Fibroblast of lung (primary cell): ENCODE measurements at regions not wholly inside any gene's neighbourhood (a gene's known extent, or its start where the extent isn't known, plus 50 kb on each side); places are given as distances from the start of the nearest gene placed in this dataset.

Source experiments
- DNase-seq, 2 donors: peaks; one replicate each; pipeline versions ENCODE4 v3.0.0 to v3.0.0-alpha.2; 2010; ENCODE audit warnings: low read depth in 2 of 2
- H2AFZ ChIP-seq: 2 replicates; pipeline ENCODE4 v1.5.1; 2012; ENCODE audit warnings: low read length, control low read depth, inconsistent platforms
- H3K27ac ChIP-seq: 2 replicates; pipeline ENCODE4 v1.5.1; 2011; ENCODE audit warnings: low read length, control low read depth; ENCODE audit not compliant: insufficient read depth
- H3K27me3 ChIP-seq: 2 replicates; pipeline ENCODE4 v1.5.1; 2011; ENCODE audit warnings: mild to moderate bottlenecking, low read length; ENCODE audit not compliant: control insufficient read depth, insufficient read depth
- H3K36me3 ChIP-seq: 2 replicates; pipeline ENCODE4 v1.5.1; 2011; ENCODE audit warnings: low read length; ENCODE audit not compliant: control insufficient read depth, insufficient read depth
- H3K4me1 ChIP-seq: 2 replicates; pipeline ENCODE4 v1.5.1; 2011; ENCODE audit warnings: low read length; ENCODE audit not compliant: control insufficient read depth, insufficient read depth; ENCODE audit errors: extremely low read depth
- H3K4me2 ChIP-seq: 2 replicates; pipeline ENCODE4 v1.5.1; 2011; ENCODE audit warnings: low read length, control low read depth; ENCODE audit not compliant: insufficient read depth; ENCODE audit errors: extremely low read depth
- H3K4me3 ChIP-seq, 4 experiments: fragments of 200-600 bp in 1 of 4; sonication (generic) in 1 of 4; replicated peaks in 1 of 4; 2 replicates each; pipeline ENCODE4 v1.5.1; 2011 to 2016; ENCODE audit warnings: low read length in 4 of 4, low read depth in 3 of 4, mild to moderate bottlenecking in 3 of 4, control low read depth in 2 of 4, inconsistent platforms in 1 of 4, mixed read lengths in 1 of 4; ENCODE audit not compliant: insufficient read depth in 1 of 4; ENCODE audit errors: control extremely low read depth in 1 of 4
- H3K79me2 ChIP-seq: 2 replicates; pipeline ENCODE4 v1.5.1; 2012; ENCODE audit warnings: mild to moderate bottlenecking, low read length, inconsistent platforms; ENCODE audit not compliant: control insufficient read depth, insufficient read depth
- H3K9ac ChIP-seq: 2 replicates; pipeline ENCODE4 v1.5.1; 2011; ENCODE audit warnings: mild to moderate bottlenecking, low read length, control low read depth; ENCODE audit not compliant: insufficient read depth
- H3K9me3 ChIP-seq: 2 replicates; pipeline ENCODE4 v1.5.1; 2012; ENCODE audit warnings: low read depth, low read length; ENCODE audit not compliant: control insufficient read depth, insufficient read depth
- H4K20me1 ChIP-seq: 2 replicates; pipeline ENCODE4 v1.5.1; 2011; ENCODE audit warnings: low read length; ENCODE audit not compliant: control insufficient read depth, insufficient read depth; ENCODE audit errors: extremely low read depth
- EZH2 ChIP-seq: IDR thresholded peaks from 2 replicates; pipeline ENCODE4 v1.5.1; 2012; ENCODE audit warnings: low read length, control low read depth, mild to moderate bottlenecking; ENCODE audit errors: missing control alignments
- TF ChIP-seq, protein P1 (sequence below), 2 donors: IDR thresholded peaks in 1 of 2; conservative IDR thresholded peaks in 1 of 2; 1 replicate in 1 of 2; 2 replicates in 1 of 2; pipeline ENCODE4 v1.5.1; 2011 to 2012; ENCODE audit warnings: low read length in 2 of 2, control low read depth in 1 of 2, inconsistent platforms in 1 of 2, low read depth in 1 of 2, mild to moderate bottlenecking in 1 of 2

DNA sequence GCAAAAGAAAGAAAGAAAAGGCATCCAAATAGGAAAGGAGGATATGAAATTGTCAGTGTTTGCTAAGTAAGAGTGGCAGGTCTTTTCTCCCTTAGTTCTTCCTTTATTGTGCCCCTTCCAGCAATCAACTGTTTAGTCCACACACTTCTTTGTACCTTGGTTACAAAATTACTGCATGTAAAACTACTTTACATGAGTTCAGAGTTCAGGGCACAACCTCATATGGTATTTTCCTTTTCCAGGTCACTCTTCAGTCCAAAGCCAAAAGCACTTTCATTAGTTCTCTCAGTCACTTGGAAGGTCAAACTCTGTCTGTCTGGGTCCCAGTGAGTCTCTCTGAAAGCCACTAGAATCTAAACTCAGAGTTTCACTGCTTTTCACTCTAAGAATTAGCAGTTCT is 122.5 kb upstream of the SRD5A2 start:
- H3K4me1 ChIP-seq = no peaks in the 10 kb centered on the region
- no peak overlapping the region for H3K4me3 ChIP-seq
- no peaks in the 10 kb centered on the region for H3K9me3 ChIP-seq
- no peak overlapping the region for H3K27ac ChIP-seq
- TF ChIP-seq, protein P1, sequence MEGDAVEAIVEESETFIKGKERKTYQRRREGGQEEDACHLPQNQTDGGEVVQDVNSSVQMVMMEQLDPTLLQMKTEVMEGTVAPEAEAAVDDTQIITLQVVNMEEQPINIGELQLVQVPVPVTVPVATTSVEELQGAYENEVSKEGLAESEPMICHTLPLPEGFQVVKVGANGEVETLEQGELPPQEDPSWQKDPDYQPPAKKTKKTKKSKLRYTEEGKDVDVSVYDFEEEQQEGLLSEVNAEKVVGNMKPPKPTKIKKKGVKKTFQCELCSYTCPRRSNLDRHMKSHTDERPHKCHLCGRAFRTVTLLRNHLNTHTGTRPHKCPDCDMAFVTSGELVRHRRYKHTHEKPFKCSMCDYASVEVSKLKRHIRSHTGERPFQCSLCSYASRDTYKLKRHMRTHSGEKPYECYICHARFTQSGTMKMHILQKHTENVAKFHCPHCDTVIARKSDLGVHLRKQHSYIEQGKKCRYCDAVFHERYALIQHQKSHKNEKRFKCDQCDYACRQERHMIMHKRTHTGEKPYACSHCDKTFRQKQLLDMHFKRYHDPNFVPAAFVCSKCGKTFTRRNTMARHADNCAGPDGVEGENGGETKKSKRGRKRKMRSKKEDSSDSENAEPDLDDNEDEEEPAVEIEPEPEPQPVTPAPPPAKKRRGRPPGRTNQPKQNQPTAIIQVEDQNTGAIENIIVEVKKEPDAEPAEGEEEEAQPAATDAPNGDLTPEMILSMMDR (conservative IDR thresholded peaks at IDR 0.05 in 1 of 2, IDR thresholded peaks at IDR 0.05 in 1 of 2; ENCODE audit: low read depth in 1 of 2, low read length in 2 of 2) = no peak
- no peak for TF ChIP-seq EZH2
- no peaks in the 10 kb centered on the region for H3K36me3 ChIP-seq
- no peak overlapping the region for H3K4me2 ChIP-seq
- H3K9ac ChIP-seq = no peak overlapping the region
- no peaks in the 10 kb centered on the region for H3K79me2 ChIP-seq
- no peak overlapping the region for H2AFZ ChIP-seq
- H3K27me3 ChIP-seq = no peaks in the 10 kb centered on the region
- no peaks in the 10 kb centered on the region for H4K20me1 ChIP-seq
- DNase-seq = no peak

DNA sequence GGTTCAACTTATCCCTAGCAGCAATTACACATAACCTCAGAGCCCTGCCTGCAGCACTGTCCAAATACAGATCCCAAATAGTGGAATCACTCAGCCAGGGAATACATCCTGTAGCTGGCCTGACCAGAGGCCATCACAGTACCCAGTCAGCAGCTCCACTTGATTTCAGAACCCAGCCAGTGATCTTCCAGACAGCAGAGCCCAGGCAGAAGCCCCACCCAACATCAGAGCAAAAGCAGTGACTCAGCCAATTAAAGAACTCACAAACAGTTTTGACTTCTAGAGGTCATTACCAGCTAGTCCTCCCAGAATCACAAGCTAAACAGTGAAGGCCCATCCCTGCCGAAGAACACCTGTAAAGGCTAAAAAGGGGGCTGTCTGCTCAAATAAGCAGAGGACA is 118.0 kb upstream of the SRD5A2 start:
- Histone ChIP-seq H4K20me1 (no peaks in the 10 kb centered on the region), H3K36me3 (no peaks in the 10 kb centered on the region), H3K27ac (no peak overlapping the region), H3K27me3 (no peaks in the 10 kb centered on the region), H3K4me1 (no peaks in the 10 kb centered on the region), H3K4me3 (no peak overlapping the region), H3K79me2 (no peaks in the 10 kb centered on the region), H3K9me3 (no peaks in the 10 kb centered on the region), H3K4me2 (no peak overlapping the region), H3K9ac (no peak overlapping the region), H2AFZ (no peak overlapping the region)
- no peak for DNase-seq
- TF ChIP-seq, protein P1 (conservative IDR thresholded peaks at IDR 0.05 in 1 of 2, IDR thresholded peaks at IDR 0.05 in 1 of 2; ENCODE audit: low read depth in 1 of 2, low read length in 2 of 2) = no peak
- no peak for TF ChIP-seq EZH2

DNA sequence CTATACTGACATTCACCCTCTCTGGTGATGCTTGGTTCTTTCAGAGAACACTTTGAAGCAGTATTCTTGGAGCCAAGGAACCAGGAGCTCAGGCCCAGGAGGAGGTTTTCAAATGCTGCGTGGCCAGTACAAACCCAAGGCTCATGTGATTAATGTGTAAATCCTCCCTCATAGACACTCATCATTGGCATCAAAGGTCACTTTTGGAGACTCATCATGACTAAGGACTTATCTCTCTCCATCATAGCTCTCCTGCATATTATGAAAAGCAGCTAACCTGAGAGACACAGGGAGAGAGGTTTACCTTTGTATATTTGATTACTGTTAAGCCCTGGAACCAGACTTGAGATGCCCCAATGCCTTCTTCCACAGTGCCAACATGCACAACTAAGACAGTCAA is 115.3 kb upstream of the SRD5A2 start:
- H3K79me2 ChIP-seq = no peaks in the 10 kb centered on the region
- no peaks in the 10 kb centered on the region for H3K4me1 ChIP-seq
- no peak overlapping the region for H2AFZ ChIP-seq
- H3K9me3 ChIP-seq = no peaks in the 10 kb centered on the region
- H3K9ac ChIP-seq = no peak overlapping the region
- H3K27ac ChIP-seq = no peak overlapping the region
- DNase-seq = no peak
- TF ChIP-seq, protein P1 (conservative IDR thresholded peaks at IDR 0.05 in 1 of 2, IDR thresholded peaks at IDR 0.05 in 1 of 2; ENCODE audit: low read depth in 1 of 2, low read length in 2 of 2) = no peak
- TF ChIP-seq EZH2 = no peak
- no peaks in the 10 kb centered on the region for H3K27me3 ChIP-seq
- no peaks in the 10 kb centered on the region for H4K20me1 ChIP-seq
- H3K4me2 ChIP-seq = no peak overlapping the region
- H3K4me3 ChIP-seq = no peak overlapping the region
- H3K36me3 ChIP-seq = no peaks in the 10 kb centered on the region
